GM19025 (cell line): ENCODE measurements at regions not wholly inside any gene's neighbourhood (a gene's known extent, or its start where the extent isn't known, plus 50 kb on each side); places are given as distances from the start of the nearest gene placed in this dataset.

Experiments used
- ATAC-seq: cut with Tn5 transposase; IDR thresholded peaks from one replicate; pipeline ENCODE4 v1.9.1; 2021; ENCODE audit warnings: mild to moderate bottlenecking, low read depth, moderate library complexity; ENCODE audit not compliant: unreplicated experiment

DNA sequence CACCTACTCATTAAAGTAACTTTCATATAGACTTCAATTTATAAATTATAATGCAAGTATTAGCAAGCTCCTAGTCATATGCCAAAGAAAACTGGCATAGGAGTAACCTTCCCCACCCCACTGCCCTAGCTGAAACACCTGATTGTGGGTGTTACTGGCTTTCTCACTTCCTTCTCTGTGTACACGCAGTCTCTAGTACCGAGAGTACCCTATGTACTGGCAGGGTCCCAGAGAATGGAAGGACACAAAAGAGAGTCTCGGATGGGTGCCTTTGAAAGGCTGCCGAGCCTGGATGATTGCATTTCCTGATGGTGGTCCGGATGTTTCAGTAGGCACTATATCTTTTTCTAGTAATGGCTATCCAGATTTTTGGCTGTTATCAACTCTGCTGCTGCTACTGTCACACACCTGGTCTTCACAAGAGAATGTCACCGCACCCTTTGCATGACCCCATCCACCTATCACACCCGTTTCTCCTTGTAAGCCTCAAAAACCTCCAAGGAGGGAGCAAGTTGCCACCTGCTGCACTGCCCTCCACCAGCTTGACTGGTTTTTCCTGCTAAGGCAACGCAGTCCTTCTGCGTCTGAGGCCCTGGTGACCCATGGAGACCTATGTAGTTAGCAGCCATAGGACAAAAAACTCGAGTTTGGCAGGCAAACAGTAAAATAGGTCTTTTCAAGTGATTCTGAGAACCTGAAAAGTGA lies 53.8 kb upstream of the CLINT1 start:
- ATAC-seq, result peak; percentile 96

DNA sequence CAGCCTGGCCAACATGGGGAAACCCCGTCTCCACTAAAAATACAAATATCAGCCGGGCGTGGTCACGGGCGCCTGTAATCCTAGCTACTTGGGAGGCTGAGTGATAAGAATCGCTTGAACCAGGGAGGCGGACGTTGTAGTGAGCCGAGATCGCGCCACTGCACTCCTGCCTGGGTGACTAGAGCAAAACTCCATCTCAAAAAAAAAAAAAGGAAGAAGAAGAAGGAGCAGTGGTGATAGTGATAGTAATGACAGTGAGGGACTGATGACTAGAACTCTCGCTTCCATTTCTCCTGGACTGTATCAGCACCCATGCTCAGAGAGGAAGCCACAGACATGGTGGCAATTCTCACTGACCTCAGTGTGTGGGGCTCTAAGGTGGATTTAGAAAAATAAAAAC lies 52.6 kb upstream of the CLINT1 start:
- ATAC-seq, result no peak
